Stimulated activated CD8-positive, alpha-beta memory T cell treated with anti-CD3 and anti-CD28 coated beads, Interleukin-4, amount 100 ng/mL, for 4 hours (primary cell): ENCODE measurements at regions not wholly inside any gene's neighbourhood (a gene's known extent, or its start where the extent isn't known, plus 50 kb on each side); places are given as distances from the start of the nearest gene placed in this dataset.

Source experiments
- DNase-seq, 2 donors: peaks; one replicate each; pipeline ENCODE4 v3.0.0-alpha.2; 2020; ENCODE audit warnings: low read depth in 2 of 2, low spot score in 1 of 2

GRCh38 chr6:105917038-105917695 lies 169.0 kb upstream of the PRDM1 start:
- no peak for DNase-seq

GRCh38 chr6:105911106-105911629 lies 175.0 kb upstream of the PRDM1 start:
- DNase-seq = no peak

- DNase-seq = no peak
Observed at GRCh38 chr6:105909106-105909505, 177.0 kb upstream of the PRDM1 start.

GRCh38 chr6:105907991-105908390 lies 178.1 kb upstream of the PRDM1 start:
- DNase-seq = no peak

- DNase-seq = no peak
Observed at GRCh38 chr6:105907301-105907700, 178.8 kb upstream of the PRDM1 start.

- no peak for DNase-seq
Observed at GRCh38 chr6:105902401-105903031, 183.6 kb upstream of the PRDM1 start.

- no peak for DNase-seq
Observed at GRCh38 chr6:105901583-105901982, 184.6 kb upstream of the PRDM1 start.

- DNase-seq = no peak
Observed at GRCh38 chr6:105900125-105900937, 185.8 kb upstream of the PRDM1 start.

GRCh38 chr6:105898286-105898685 lies 187.8 kb upstream of the PRDM1 start:
- DNase-seq = no peak

GRCh38 chr6:105897131-105897530 lies 189.0 kb upstream of the PRDM1 start:
- no peak for DNase-seq

GRCh38 chr6:105896821-105897095 lies 189.4 kb upstream of the PRDM1 start:
- DNase-seq = no peak

- DNase-seq = no peak
Observed at GRCh38 chr6:105896052-105896820, 189.9 kb upstream of the PRDM1 start.

GRCh38 chr6:105894556-105894955 lies 191.6 kb upstream of the PRDM1 start:
- DNase-seq = no peak

- DNase-seq = no peak
Observed at GRCh38 chr6:105893741-105894140, 192.4 kb upstream of the PRDM1 start.

GRCh38 chr6:105892577-105893262 lies 193.4 kb upstream of the PRDM1 start:
- no peak for DNase-seq

- no peak for DNase-seq
Observed at GRCh38 chr6:105890521-105891244, 195.5 kb upstream of the PRDM1 start.

- no peak for DNase-seq
Observed at GRCh38 chr6:105889902-105890301, 196.2 kb upstream of the PRDM1 start.

- DNase-seq = no peak
Observed at GRCh38 chr6:105886814-105887544, 199.2 kb upstream of the PRDM1 start.

- no peak for DNase-seq
Observed at GRCh38 chr6:105886066-105886813, 199.9 kb upstream of the PRDM1 start.
